H1 (cell line): ENCODE measurements at regions not wholly inside any gene's neighbourhood (a gene's known extent, or its start where the extent isn't known, plus 50 kb on each side); places are given as distances from the start of the nearest gene placed in this dataset.

Source experiments
- CTCF ChIP-seq, 3 experiments: IDR thresholded peaks; 1 replicate in 2 of 3; 2 replicates in 1 of 3; pipeline versions ENCODE4 v1.5.1 to v1.6.1; 2011; ENCODE audit warnings: low read length in 3 of 3, mild to moderate bottlenecking in 3 of 3, inconsistent platforms in 2 of 3, low read depth in 1 of 3, moderate library complexity in 1 of 3; ENCODE audit not compliant: insufficient read depth in 1 of 3; ENCODE audit errors: control extremely low read depth in 1 of 3
- KDM1A ChIP-seq: fragments of 200-600, 300-600 bp; sonication (generic); IDR thresholded peaks from 2 replicates; pipeline ENCODE4 v1.7.1; 2016; ENCODE audit warnings: mild to moderate bottlenecking, low read length, borderline replicate concordance

- no peak for TF ChIP-seq KDM1A
- TF ChIP-seq CTCF (IDR thresholded peaks at IDR 0.05; ENCODE audit: control extremely low read depth in 1 of 3, insufficient read depth in 1 of 3, low read depth in 1 of 3, low read length in 3 of 3) = no peak
- TF ChIP-seq, all 59 proteins: peak for 0
Measured at GRCh38 chr6:165019681-165020080, 289.7 kb downstream of the C6orf118 start (continued).
